HEK293T (cell line): ENCODE measurements at regions not wholly inside any gene's neighbourhood (a gene's known extent, or its start where the extent isn't known, plus 50 kb on each side); places are given as distances from the start of the nearest gene placed in this dataset.

Source experiments
- BHLHE40 ChIP-seq: fragments of 450-650 bp; IDR thresholded peaks from 2 replicates; pipeline ENCODE4 v1.6.1; 2016; ENCODE audit warnings: mild to moderate bottlenecking, moderate library complexity, borderline replicate concordance
- FOXM1 ChIP-seq: fragments of 450-650 bp; IDR thresholded peaks from 2 replicates; pipeline ENCODE4 v1.6.1; 2017; ENCODE audit warnings: mild to moderate bottlenecking, borderline replicate concordance
- HDGF ChIP-seq: fragments of 450-650 bp; IDR thresholded peaks from 2 replicates; pipeline ENCODE4 v1.6.1; 2017; ENCODE audit warnings: antibody characterized with exemption, borderline replicate concordance
- L3MBTL2 ChIP-seq: fragments of 450-650 bp; conservative IDR thresholded peaks from 2 replicates; pipeline ENCODE4 v1.6.1; 2016; ENCODE audit warnings: mild to moderate bottlenecking
- LEF1 ChIP-seq: fragments of 450-650 bp; IDR thresholded peaks from 2 replicates; pipeline ENCODE4 v1.6.1; 2017; ENCODE audit warnings: mild to moderate bottlenecking, borderline replicate concordance
- NFRKB ChIP-seq: fragments of 450-650 bp; IDR thresholded peaks from 2 replicates; pipeline ENCODE4 v1.6.1; 2016; ENCODE audit warnings: mild to moderate bottlenecking, moderate library complexity
- PKNOX1 ChIP-seq: fragments of 450-650 bp; IDR thresholded peaks from 2 replicates; pipeline ENCODE4 v1.6.1; 2016
- SP1 ChIP-seq: fragments of 450-650 bp; IDR thresholded peaks from 2 replicates; pipeline ENCODE4 v1.6.1; 2017
- SUZ12 ChIP-seq: fragments of 450-650 bp; IDR thresholded peaks from 2 replicates; pipeline ENCODE4 v1.6.1; 2016; ENCODE audit warnings: mild to moderate bottlenecking
- TARDBP ChIP-seq: fragments of 450-650 bp; IDR thresholded peaks from 2 replicates; pipeline ENCODE4 v1.6.1; 2016

- no peak for TF ChIP-seq SP1
- TF ChIP-seq SUZ12, result no peak
- no peak for TF ChIP-seq L3MBTL2
- no peak for TF ChIP-seq BHLHE40
- no peak for TF ChIP-seq TARDBP
- TF ChIP-seq NFRKB, result no peak
- TF ChIP-seq FOXM1, result no peak
- no peak for TF ChIP-seq LEF1
- TF ChIP-seq HDGF, result no peak
- no peak for TF ChIP-seq PKNOX1
Measured at GRCh38 chr5:89536020-89536419, 653.0 kb upstream of the MEF2C start.
